ENCODE measurements at regions not wholly inside any gene's neighbourhood (a gene's known extent, or its start where the extent isn't known, plus 50 kb on each side); places are given as distances from the start of the nearest gene placed in this dataset.

- TF ChIP-seq, protein P1, sequence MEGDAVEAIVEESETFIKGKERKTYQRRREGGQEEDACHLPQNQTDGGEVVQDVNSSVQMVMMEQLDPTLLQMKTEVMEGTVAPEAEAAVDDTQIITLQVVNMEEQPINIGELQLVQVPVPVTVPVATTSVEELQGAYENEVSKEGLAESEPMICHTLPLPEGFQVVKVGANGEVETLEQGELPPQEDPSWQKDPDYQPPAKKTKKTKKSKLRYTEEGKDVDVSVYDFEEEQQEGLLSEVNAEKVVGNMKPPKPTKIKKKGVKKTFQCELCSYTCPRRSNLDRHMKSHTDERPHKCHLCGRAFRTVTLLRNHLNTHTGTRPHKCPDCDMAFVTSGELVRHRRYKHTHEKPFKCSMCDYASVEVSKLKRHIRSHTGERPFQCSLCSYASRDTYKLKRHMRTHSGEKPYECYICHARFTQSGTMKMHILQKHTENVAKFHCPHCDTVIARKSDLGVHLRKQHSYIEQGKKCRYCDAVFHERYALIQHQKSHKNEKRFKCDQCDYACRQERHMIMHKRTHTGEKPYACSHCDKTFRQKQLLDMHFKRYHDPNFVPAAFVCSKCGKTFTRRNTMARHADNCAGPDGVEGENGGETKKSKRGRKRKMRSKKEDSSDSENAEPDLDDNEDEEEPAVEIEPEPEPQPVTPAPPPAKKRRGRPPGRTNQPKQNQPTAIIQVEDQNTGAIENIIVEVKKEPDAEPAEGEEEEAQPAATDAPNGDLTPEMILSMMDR (IDR thresholded peaks at IDR 0.05): no peak
- TF ChIP-seq POLR2A (IDR thresholded peaks at IDR 0.05) (no peak), POLR2AphosphoS5 (IDR thresholded peaks at IDR 0.05) (no peak)
These were observed 577.9 kb upstream of the PTPRD start for GRCh38 chr9:11190719-11191118.

All from gastroesophageal sphincter (tissue), 3 donors.